Duodenal mucosa (tissue), 2 donors: ENCODE measurements at regions not wholly inside any gene's neighbourhood (a gene's known extent, or its start where the extent isn't known, plus 50 kb on each side); places are given as distances from the start of the nearest gene placed in this dataset.

Experiments used
- H3K27ac ChIP-seq: one replicate; pipeline ENCODE4 v1.7.0; 2013; ENCODE audit warnings: low read depth, low read length
- H3K27me3 ChIP-seq, 2 donors: one replicate each; pipeline ENCODE4 v1.7.0; 2013; ENCODE audit warnings: low read length in 2 of 2, control low read depth in 1 of 2; ENCODE audit not compliant: insufficient read depth in 2 of 2, control insufficient read depth in 1 of 2
- H3K36me3 ChIP-seq, 2 donors: one replicate each; pipeline ENCODE4 v1.7.0; 2013; ENCODE audit warnings: low read length in 2 of 2, control low read depth in 1 of 2; ENCODE audit not compliant: insufficient read depth in 2 of 2, control insufficient read depth in 1 of 2
- H3K4me1 ChIP-seq, 2 donors: one replicate each; pipeline ENCODE4 v1.7.0; 2013; ENCODE audit warnings: low read length in 2 of 2, control low read depth in 1 of 2; ENCODE audit not compliant: insufficient read depth in 2 of 2, control insufficient read depth in 1 of 2
- H3K4me3 ChIP-seq, 2 donors: one replicate each; pipeline ENCODE4 v1.7.0; 2013; ENCODE audit warnings: low read length in 2 of 2, low read depth in 1 of 2
- H3K9ac ChIP-seq, 2 donors: one replicate each; pipeline ENCODE4 v1.7.0; 2013; ENCODE audit warnings: low read length in 2 of 2, low read depth in 1 of 2
- H3K9me3 ChIP-seq, 2 donors: one replicate each; pipeline ENCODE4 v1.7.0; 2013; ENCODE audit warnings: low read length in 2 of 2, control low read depth in 1 of 2; ENCODE audit not compliant: control insufficient read depth in 1 of 2

- Histone ChIP-seq H3K4me1 (no peaks in the 10 kb centered on the region), H3K36me3 (no peaks in the 10 kb centered on the region), H3K27me3 (no peaks in the 10 kb centered on the region), H3K27ac (no peak overlapping the region), H3K9ac (no peak overlapping the region), H3K9me3 (no peaks in the 10 kb centered on the region), H3K4me3 (no peak overlapping the region)
These were observed 132.2 kb upstream of the C1QTNF7 start for GRCh38 chr4:15295421-15296162.

- no peak overlapping the region for H3K27ac ChIP-seq
- no peaks in the 10 kb centered on the region for H3K36me3 ChIP-seq
- H3K9ac ChIP-seq, result no peak overlapping the region
- no peak overlapping the region for H3K4me3 ChIP-seq
- H3K9me3 ChIP-seq, result no peaks in the 10 kb centered on the region
- H3K4me1 ChIP-seq, result no peaks in the 10 kb centered on the region
- H3K27me3 ChIP-seq, result no peaks in the 10 kb centered on the region
These were observed 130.5 kb upstream of the C1QTNF7 start for GRCh38 chr4:15297344-15297743.

- H3K4me3 ChIP-seq, result no peak overlapping the region
- H3K9ac ChIP-seq, result no peak overlapping the region
- no peaks in the 10 kb centered on the region for H3K9me3 ChIP-seq
- no peak overlapping the region for H3K27ac ChIP-seq
- H3K36me3 ChIP-seq, result no peaks in the 10 kb centered on the region
- H3K4me1 ChIP-seq, result no peaks in the 10 kb centered on the region
- no peaks in the 10 kb centered on the region for H3K27me3 ChIP-seq
These were observed 128.2 kb upstream of the C1QTNF7 start for GRCh38 chr4:15299627-15300026.

GRCh38 chr4:15303052-15303641 is 124.7 kb upstream of the C1QTNF7 start:
- no peak overlapping the region for H3K4me3 ChIP-seq
- no peak overlapping the region for H3K27ac ChIP-seq
- no peaks in the 10 kb centered on the region for H3K9me3 ChIP-seq
- H3K27me3 ChIP-seq, result no peaks in the 10 kb centered on the region
- H3K36me3 ChIP-seq, result no peaks in the 10 kb centered on the region
- no peak overlapping the region for H3K9ac ChIP-seq
- H3K4me1 ChIP-seq, result no peaks in the 10 kb centered on the region

GRCh38 chr4:15314974-15315373 is 112.9 kb upstream of the C1QTNF7 start:
- Histone ChIP-seq H3K4me3 (no peak overlapping the region), H3K9ac (no peak overlapping the region), H3K27me3 (no peaks in the 10 kb centered on the region), H3K9me3 (no peaks in the 10 kb centered on the region), H3K4me1 (no peaks in the 10 kb centered on the region), H3K36me3 (no peaks in the 10 kb centered on the region), H3K27ac (no peak overlapping the region)

GRCh38 chr4:15317246-15317645 is 110.6 kb upstream of the C1QTNF7 start:
- Histone ChIP-seq H3K27ac (no peak overlapping the region), H3K9me3 (no peaks in the 10 kb centered on the region), H3K27me3 (no peaks in the 10 kb centered on the region), H3K36me3 (no peaks in the 10 kb centered on the region), H3K4me3 (no peak overlapping the region), H3K9ac (no peak overlapping the region), H3K4me1 (no peaks in the 10 kb centered on the region)

- Histone ChIP-seq H3K9me3 (no peaks in the 10 kb centered on the region), H3K36me3 (no peaks in the 10 kb centered on the region), H3K27me3 (no peaks in the 10 kb centered on the region)
These were observed 109.0 kb upstream of the C1QTNF7 start for GRCh38 chr4:15318621-15319348.

GRCh38 chr4:15320121-15320678 is 107.6 kb upstream of the C1QTNF7 start:
- Histone ChIP-seq H3K9ac (no peak overlapping the region), H3K4me3 (no peak overlapping the region), H3K4me1 (peaks cover 0 to 3% of the 10 kb centered on the region in 2 donors), H3K9me3 (no peaks in the 10 kb centered on the region), H3K27ac (no peak overlapping the region), H3K27me3 (no peaks in the 10 kb centered on the region), H3K36me3 (no peaks in the 10 kb centered on the region)

More at GRCh38 chr4:15318621-15319348, 109.0 kb upstream of the C1QTNF7 start:
- H3K4me3 ChIP-seq, result no peak overlapping the region
- no peaks in the 10 kb centered on the region for H3K4me1 ChIP-seq
- no peak overlapping the region for H3K9ac ChIP-seq
- H3K27ac ChIP-seq, result no peak overlapping the region

GRCh38 chr4:15322006-15322405 is 105.8 kb upstream of the C1QTNF7 start:
- peaks cover 0 to 3% of the 10 kb centered on the region in 2 donors for H3K4me1 ChIP-seq
- no peak overlapping the region for H3K9ac ChIP-seq
- no peak overlapping the region for H3K27ac ChIP-seq
- no peaks in the 10 kb centered on the region for H3K9me3 ChIP-seq
- H3K4me3 ChIP-seq, result no peak overlapping the region
- no peaks in the 10 kb centered on the region for H3K36me3 ChIP-seq
- H3K27me3 ChIP-seq, result no peaks in the 10 kb centered on the region

- H3K27ac ChIP-seq, result no peak overlapping the region
- H3K9me3 ChIP-seq, result no peaks in the 10 kb centered on the region
- no peak overlapping the region for H3K9ac ChIP-seq
- no peaks in the 10 kb centered on the region for H3K27me3 ChIP-seq
- no peak overlapping the region for H3K4me3 ChIP-seq
- peaks cover 0 to 3% of the 10 kb centered on the region in 2 donors for H3K4me1 ChIP-seq
- H3K36me3 ChIP-seq, result no peaks in the 10 kb centered on the region
These were observed 101.8 kb upstream of the C1QTNF7 start for GRCh38 chr4:15325987-15326386.
